Limb (tissue), 2 donors: ENCODE measurements at regions not wholly inside any gene's neighbourhood (a gene's known extent, or its start where the extent isn't known, plus 50 kb on each side); places are given as distances from the start of the nearest gene placed in this dataset.

Experiments used
- DNase-seq, 2 donors: peaks; one replicate each; pipeline ENCODE4 v3.0.0-alpha.2; 2016; ENCODE audit errors: extremely low spot score in 2 of 2

GRCh38 chr11:12315024-12315423, 62.3 kb upstream of the PARVA start:
- no peak for DNase-seq

GRCh38 chr11:12316432-12316831, 60.9 kb upstream of the PARVA start:
- DNase-seq = no peak

GRCh38 chr11:12318791-12319438, 58.5 kb upstream of the PARVA start:
- peak in 1 of 2 donors; percentile 44 for DNase-seq

- DNase-seq = no peak
These were observed 57.9 kb upstream of the PARVA start for GRCh38 chr11:12319461-12319951.

DNA sequence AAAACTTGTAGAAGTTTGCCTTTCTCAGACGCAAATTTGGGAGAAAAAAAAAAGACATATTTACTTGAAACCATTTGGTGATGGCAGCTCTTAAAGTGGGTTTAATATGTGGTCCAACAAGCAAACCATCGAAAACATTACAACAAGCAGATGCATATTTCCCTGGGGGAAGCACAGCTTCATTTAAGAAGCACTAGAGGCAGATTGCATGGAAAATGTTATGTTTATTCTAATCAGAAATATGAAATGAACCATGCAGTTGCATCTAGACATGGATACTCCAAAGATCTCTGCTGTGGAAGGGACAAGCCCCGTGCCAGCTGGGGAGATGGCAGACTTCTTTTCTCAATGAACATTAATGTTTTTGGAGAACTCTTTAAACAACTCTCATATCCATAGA, 57.4 kb upstream of the PARVA start:
- DNase-seq = no peak

- DNase-seq = no peak
These were observed 56.0 kb upstream of the PARVA start for GRCh38 chr11:12321217-12321937.

DNA sequence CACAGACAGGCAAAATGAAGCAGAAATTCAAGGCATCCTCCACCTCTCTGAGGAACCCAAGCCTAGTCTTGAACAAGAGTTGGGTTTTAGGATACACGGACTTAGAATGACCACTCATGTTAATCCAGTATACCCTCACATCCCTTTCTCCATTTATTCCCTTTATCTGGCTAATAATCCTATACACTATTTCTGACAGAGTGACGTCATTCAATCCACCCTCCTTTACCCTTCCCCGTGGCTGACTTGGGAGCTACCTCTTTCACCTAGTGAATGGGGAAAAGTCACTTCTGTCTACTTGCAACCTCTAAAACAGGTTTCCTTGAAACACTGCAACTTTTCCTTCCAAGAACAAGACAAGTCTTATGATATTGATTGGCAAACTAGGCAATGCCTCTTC, 52.8 kb upstream of the PARVA start:
- no peak for DNase-seq
